WERI-Rb-1 (cell line): ENCODE measurements at regions not wholly inside any gene's neighbourhood (a gene's known extent, or its start where the extent isn't known, plus 50 kb on each side); places are given as distances from the start of the nearest gene placed in this dataset.

Experiments used
- DNase-seq: peaks from one replicate; pipeline ENCODE4 v3.0.0-alpha.2; 2020
- H3K27ac ChIP-seq: fragments of 250-450 bp; sonication (Bioruptor Pico); 2 replicates; pipeline ENCODE4 v1.5.1; 2020; ENCODE audit warnings: mild to moderate bottlenecking, moderate library complexity
- H3K27me3 ChIP-seq: fragments of 250-450 bp; sonication (Bioruptor Pico); 2 replicates; pipeline ENCODE4 v1.5.1; 2021; ENCODE audit warnings: mild to moderate bottlenecking, low read depth, moderate library complexity; ENCODE audit not compliant: insufficient read depth, severe bottlenecking
- H3K36me3 ChIP-seq: fragments of 250-450 bp; sonication (Bioruptor Pico); 2 replicates; pipeline ENCODE4 v1.5.1; 2020; ENCODE audit warnings: mild to moderate bottlenecking, moderate library complexity
- H3K4me3 ChIP-seq: 2 replicates; pipeline ENCODE4 v1.5.1; 2011; ENCODE audit warnings: low read depth, mild to moderate bottlenecking, control low read depth, low read length
- H3K9me3 ChIP-seq: fragments of 250-450 bp; sonication (Bioruptor Pico); 2 replicates; pipeline ENCODE4 v1.5.1; 2021; ENCODE audit warnings: mild to moderate bottlenecking, moderate library complexity; ENCODE audit not compliant: severe bottlenecking
- TF ChIP-seq, protein P1 (sequence below): IDR thresholded peaks from 2 replicates; pipeline ENCODE4 v1.5.1; 2011; ENCODE audit warnings: low read depth, mild to moderate bottlenecking, control low read depth, inconsistent platforms, low read length

- Histone ChIP-seq H3K36me3 (no peaks in the 10 kb centered on the region), H3K27me3 (peaks cover 8% of the 10 kb centered on the region), H3K4me3 (no peak overlapping the region), H3K9me3 (no peaks in the 10 kb centered on the region), H3K27ac (no peak overlapping the region)
- TF ChIP-seq, protein P1, sequence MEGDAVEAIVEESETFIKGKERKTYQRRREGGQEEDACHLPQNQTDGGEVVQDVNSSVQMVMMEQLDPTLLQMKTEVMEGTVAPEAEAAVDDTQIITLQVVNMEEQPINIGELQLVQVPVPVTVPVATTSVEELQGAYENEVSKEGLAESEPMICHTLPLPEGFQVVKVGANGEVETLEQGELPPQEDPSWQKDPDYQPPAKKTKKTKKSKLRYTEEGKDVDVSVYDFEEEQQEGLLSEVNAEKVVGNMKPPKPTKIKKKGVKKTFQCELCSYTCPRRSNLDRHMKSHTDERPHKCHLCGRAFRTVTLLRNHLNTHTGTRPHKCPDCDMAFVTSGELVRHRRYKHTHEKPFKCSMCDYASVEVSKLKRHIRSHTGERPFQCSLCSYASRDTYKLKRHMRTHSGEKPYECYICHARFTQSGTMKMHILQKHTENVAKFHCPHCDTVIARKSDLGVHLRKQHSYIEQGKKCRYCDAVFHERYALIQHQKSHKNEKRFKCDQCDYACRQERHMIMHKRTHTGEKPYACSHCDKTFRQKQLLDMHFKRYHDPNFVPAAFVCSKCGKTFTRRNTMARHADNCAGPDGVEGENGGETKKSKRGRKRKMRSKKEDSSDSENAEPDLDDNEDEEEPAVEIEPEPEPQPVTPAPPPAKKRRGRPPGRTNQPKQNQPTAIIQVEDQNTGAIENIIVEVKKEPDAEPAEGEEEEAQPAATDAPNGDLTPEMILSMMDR: no peak
- DNase-seq: no peak
Observed at GRCh38 chr7:41297166-41297565, 405.7 kb downstream of the INHBA start.

DNA sequence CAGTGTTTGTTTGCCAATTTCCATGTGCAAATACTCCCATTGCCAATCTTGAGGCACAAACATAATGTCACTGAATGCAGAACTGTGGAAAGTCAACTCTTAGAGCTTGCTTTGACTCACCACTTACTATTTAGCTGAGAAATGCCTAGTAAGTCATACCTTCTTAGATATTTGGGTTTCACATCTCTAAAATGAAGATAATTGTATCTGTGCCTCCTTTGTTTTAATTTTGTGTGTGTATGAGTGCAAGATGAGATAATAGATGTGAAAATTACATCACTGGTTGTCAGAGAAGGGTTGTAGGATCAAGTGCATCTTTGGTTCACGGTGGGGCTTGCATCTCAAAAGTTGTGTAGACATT is 407.5 kb downstream of the INHBA start:
- Histone ChIP-seq H3K27ac (no peak overlapping the region), H3K4me3 (no peak overlapping the region), H3K27me3 (peaks cover 8% of the 10 kb centered on the region), H3K9me3 (no peaks in the 10 kb centered on the region), H3K36me3 (no peaks in the 10 kb centered on the region)
- no peak for DNase-seq
- TF ChIP-seq, protein P1: no peak

DNA sequence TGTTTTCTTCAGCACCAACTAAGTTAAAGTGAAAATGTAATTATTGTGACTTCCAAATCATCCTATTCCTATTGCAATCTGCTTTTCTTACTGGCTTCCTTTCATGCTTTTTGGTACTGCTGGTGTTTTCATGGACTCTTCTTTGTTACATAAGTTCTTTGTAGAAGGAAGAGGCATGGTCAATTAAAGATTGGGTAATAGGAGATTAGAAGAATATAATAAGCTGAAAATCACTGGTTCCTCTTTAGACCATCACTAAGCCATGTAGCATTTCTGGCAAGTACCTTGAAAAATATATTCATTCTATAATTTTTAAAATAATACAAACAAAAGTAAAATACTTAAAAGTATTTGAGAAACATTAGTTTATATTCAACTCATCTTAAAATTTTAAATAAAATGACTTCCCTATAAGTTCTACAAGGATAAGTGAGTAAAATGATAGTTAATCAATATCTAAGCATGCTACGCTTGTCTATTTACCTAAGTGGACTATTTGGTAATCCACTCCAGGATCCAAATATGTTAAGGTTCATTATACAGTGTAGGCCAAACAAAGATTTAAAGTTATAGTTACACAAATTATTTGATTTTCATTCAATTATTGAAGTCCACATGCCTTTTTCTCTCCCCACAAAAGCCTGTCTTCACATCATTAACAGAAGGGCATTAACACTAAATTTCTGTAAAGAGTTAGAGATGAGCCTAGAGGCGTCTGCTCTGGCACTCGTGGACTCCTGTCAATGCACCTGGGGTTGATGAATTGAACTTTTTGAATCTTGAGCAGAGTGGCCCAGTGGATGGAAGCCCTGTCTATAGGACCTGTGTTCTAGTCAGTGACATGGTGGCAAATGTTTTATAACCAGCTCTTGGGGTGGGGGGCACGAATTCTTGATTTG is 408.1 kb downstream of the INHBA start:
- Histone ChIP-seq H3K27me3 (peaks cover 4% of the 10 kb centered on the region), H3K9me3 (no peaks in the 10 kb centered on the region), H3K4me3 (no peak overlapping the region), H3K36me3 (no peaks in the 10 kb centered on the region), H3K27ac (no peak overlapping the region)
- TF ChIP-seq, protein P1: no peak
- no peak for DNase-seq

GRCh38 chr7:41292487-41292886 is 410.4 kb downstream of the INHBA start:
- Histone ChIP-seq H3K4me3 (no peak overlapping the region), H3K27ac (no peak overlapping the region), H3K27me3 (peaks cover 2% of the 10 kb centered on the region), H3K9me3 (no peaks in the 10 kb centered on the region), H3K36me3 (no peaks in the 10 kb centered on the region)
- DNase-seq: no peak
- TF ChIP-seq, protein P1: no peak

GRCh38 chr7:41287559-41288335 is 415.1 kb downstream of the INHBA start:
- H3K27me3 ChIP-seq: no peaks in the 10 kb centered on the region
- H3K9me3 ChIP-seq: no peaks in the 10 kb centered on the region
- H3K4me3 ChIP-seq: no peak overlapping the region
- no peaks in the 10 kb centered on the region for H3K36me3 ChIP-seq
- TF ChIP-seq, protein P1: no peak
- H3K27ac ChIP-seq: no peak overlapping the region
- DNase-seq: no peak
